Activated T-helper 1 cell treated with Interleukin-2 at 50 U/mL for 16 hours (primary cell): ENCODE measurements at regions not wholly inside any gene's neighbourhood (a gene's known extent, or its start where the extent isn't known, plus 50 kb on each side); places are given as distances from the start of the nearest gene placed in this dataset.

Experiments used
- DNase-seq: peaks from one replicate; pipeline ENCODE4 v3.0.0-alpha.2; 2020; ENCODE audit warnings: low read depth

GRCh38 chr9:38313421-38313820 lies 79.1 kb upstream of the ALDH1B1 start:
- DNase-seq, result no peak

GRCh38 chr9:38312406-38312805 lies 80.1 kb upstream of the ALDH1B1 start:
- no peak for DNase-seq

GRCh38 chr9:38311382-38312270 lies 80.9 kb upstream of the ALDH1B1 start:
- no peak for DNase-seq

- DNase-seq, result no peak
Measured at GRCh38 chr9:38309324-38310195, 82.9 kb upstream of the ALDH1B1 start.

- DNase-seq, result no peak
Measured at GRCh38 chr9:38308136-38308535, 84.4 kb upstream of the ALDH1B1 start.

- no peak for DNase-seq
Measured at GRCh38 chr9:38306899-38307298, 85.6 kb upstream of the ALDH1B1 start.

- no peak for DNase-seq
Measured at GRCh38 chr9:38305582-38305981, 86.9 kb upstream of the ALDH1B1 start.

GRCh38 chr9:38301376-38302106 lies 91.0 kb upstream of the ALDH1B1 start:
- DNase-seq, result no peak

GRCh38 chr9:38299856-38300255 lies 92.6 kb upstream of the ALDH1B1 start:
- DNase-seq, result no peak

- DNase-seq, result no peak
Measured at GRCh38 chr9:38298904-38299303, 93.6 kb upstream of the ALDH1B1 start.

- DNase-seq, result no peak
Measured at GRCh38 chr9:38298503-38298902, 94.0 kb upstream of the ALDH1B1 start.

- no peak for DNase-seq
Measured at GRCh38 chr9:38296807-38297206, 95.7 kb upstream of the ALDH1B1 start.

GRCh38 chr9:38295764-38296163 lies 96.7 kb upstream of the ALDH1B1 start:
- no peak for DNase-seq

- DNase-seq, result no peak
Measured at GRCh38 chr9:38294220-38294960, 98.1 kb upstream of the ALDH1B1 start.

- DNase-seq, result no peak
Measured at GRCh38 chr9:38293022-38293421, 99.5 kb upstream of the ALDH1B1 start.

- DNase-seq, result no peak
Measured at GRCh38 chr9:38292480-38292879, 100.0 kb upstream of the ALDH1B1 start.

GRCh38 chr9:38289866-38290245 lies 102.6 kb upstream of the ALDH1B1 start:
- no peak for DNase-seq

- no peak for DNase-seq
Measured at GRCh38 chr9:38289236-38289865, 103.2 kb upstream of the ALDH1B1 start.

- no peak for DNase-seq
Measured at GRCh38 chr9:38288502-38288901, 104.0 kb upstream of the ALDH1B1 start.

GRCh38 chr9:38287420-38287985 lies 105.0 kb upstream of the ALDH1B1 start:
- DNase-seq, result no peak

- DNase-seq, result no peak
Measured at GRCh38 chr9:38286766-38287165, 105.7 kb upstream of the ALDH1B1 start.
